Kidney tubule cell (primary cell): ENCODE measurements at regions not wholly inside any gene's neighbourhood (a gene's known extent, or its start where the extent isn't known, plus 50 kb on each side); places are given as distances from the start of the nearest gene placed in this dataset.
"Not testable (repeated sequence)": the region's sequence is repeated elsewhere in the genome, so short reads cannot be mapped to it uniquely, and the experiment has no call there.

Experiments
- DNase-seq: peaks from one replicate; pipeline ENCODE4 v3.0.0-alpha.2; 2018; ENCODE audit warnings: low spot score

DNA sequence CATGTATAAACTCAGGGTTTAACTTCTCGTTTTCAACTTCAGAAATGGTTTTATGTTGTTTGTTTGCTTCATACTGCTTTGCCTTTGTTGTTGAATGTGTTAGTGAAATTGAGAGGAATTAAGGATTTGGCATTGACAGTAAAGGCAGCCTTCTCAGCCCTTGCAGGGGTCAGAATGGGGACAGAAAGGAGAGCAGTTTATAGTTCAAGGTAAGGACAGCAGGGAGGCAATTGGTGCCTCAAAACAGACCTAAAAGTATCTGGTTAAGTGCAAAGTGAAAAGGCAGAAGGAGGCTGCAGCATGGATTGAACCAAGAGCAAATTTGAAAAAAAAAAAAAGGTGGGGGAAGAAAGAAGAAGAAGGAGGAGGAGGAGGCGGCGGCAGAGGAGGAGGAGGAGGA lies 835.0 kb upstream of the ADGRL3 start:
- DNase-seq, result no peak

DNA sequence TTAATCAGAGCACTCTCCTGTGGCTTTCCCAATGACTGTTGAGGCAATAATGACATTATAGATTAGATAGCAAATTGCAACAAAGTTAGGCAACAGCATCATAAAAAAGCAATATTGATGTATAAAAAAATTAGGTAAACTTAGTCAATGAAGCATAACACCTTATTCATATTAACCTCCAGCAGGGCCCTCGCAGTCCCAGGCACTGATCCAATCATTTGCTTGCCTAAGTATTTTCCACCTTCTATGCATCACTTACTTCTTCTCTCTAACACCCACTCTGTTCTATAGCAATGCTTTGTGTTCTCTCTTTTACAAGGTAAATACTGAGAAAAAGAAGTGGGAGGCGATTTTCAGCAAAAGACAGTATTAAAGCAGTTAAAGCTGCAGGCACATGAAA lies 833.5 kb upstream of the ADGRL3 start:
- DNase-seq, result no peak

DNA sequence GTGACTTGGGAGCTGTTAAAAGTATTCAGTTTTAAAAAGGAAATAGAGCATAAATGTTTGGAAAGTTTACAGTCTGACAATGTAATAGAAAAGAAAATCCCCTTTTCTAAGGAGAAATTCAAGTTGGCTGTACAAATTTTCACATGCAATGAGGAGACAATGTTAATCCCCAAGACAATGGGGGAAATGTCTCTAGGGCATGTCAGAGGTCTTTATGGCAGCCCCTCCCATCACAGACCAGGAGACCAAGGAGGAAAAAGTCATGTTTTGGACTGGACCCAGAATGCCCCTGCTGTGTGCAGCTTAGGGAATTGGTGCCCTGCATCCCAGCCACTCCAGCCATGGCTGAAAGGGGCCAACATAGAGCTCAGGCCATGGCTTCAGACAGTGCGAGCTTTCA lies 831.1 kb upstream of the ADGRL3 start:
- DNase-seq, result no peak

DNA sequence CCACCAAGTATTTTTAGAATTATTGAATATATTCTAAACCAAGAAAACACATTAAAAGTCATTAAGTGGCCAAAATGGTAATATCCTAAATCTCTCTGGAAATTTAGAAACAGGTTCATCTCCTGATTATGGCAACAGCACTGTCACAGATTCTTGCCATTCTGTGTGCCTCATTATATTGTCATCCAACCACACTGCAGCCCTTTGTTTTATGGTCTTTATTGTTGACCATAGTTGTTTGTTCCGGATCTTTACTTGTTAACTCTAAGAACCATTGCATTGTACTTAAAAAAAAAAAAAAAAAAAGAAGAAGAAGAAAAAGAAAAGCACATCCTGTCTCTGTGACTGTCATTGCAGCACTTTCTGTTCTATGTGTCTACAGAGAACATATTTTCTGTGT lies 822.1 kb upstream of the ADGRL3 start:
- DNase-seq, result no peak

DNA sequence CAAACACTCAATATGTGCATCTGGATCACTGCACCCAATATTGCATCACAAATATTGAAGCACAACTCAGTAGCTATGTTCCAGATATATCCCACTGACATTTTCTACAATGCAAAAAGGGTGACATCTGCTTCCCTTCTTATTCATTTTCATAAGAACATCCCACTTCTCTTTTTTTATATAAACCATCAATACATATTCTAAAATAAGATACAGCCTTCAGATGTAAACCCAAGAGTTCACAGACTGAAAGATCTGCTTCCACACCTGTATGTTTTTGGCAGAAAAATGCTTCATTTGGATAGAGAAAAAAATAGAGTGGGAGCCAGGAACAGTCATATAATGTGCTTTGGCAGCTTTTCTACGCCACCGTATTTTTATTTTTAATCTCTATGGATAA lies 815.6 kb upstream of the ADGRL3 start:
- DNase-seq, result no peak

- no peak for DNase-seq
Measured at GRCh38 chr4:60389633-60390032, 810.5 kb upstream of the ADGRL3 start.

DNA sequence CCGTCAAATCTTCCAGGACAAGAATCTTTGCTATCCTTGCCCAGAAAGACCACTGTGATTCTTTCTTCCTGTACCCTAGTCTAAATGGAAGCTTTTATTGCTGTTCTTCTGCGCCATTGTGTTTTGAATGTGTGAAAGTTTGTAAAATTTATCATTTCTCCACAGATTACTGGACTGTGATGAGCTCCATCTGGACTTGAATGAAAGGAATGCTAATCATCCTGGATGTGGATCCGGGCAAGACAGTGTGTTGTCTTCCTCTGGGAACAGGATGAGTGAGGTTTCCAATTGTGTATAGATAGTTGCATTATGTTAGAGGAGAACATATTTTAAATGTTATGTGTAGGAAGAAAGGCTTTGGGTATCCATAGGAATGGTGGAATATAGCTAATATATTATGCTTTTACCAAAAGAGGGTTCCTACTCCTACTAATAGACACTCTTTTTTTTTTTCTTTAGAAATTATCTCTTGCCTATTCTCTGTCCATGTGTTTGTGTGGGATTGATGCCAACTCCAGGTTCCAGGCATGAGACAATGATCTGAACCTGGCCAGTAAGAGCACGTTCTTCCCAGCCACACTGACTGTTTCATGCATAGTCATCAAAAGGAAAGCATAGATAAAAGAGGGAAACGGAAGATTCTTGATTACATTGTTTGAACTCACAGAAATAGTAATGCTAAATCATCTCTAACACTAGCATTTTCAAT lies 803.6 kb upstream of the ADGRL3 start:
- DNase-seq, result no peak

DNA sequence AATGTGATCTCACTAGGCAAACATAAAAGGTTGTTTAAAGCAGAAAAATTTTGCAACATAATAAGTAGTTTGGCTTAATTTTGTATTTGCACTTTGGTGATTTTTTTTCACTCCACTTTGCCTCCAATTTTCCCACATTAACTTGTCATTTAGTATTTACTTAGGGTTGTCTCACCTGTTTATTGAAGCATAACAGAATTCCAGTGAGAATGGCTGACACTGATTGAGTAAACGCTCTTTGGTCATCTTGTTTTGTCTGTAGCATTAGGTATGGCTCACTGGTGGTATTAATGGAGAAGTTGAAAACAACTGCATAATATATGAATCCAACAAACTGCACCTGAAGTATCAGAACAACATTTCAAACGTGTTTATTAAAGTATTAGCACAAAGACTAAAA lies 799.5 kb upstream of the ADGRL3 start:
- no peak for DNase-seq

DNA sequence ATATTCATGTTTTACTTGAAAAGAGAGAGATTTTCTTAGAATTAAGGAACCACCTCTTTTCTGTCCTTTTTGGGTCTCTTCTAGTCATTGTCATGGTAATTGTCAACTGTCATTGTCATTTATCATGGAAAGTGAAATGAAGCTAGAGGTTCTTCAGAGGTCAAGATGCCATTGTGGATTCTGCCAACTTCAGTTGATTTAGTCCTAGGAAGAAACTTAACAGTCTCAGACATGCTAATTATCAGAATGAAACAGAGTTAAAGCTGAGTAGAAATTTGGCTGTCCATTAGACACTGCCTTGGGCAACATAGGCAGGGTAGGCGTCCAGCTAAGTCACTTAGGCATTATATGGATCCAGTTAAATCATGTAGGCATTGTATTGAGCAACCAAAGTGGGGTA lies 796.1 kb upstream of the ADGRL3 start:
- no peak for DNase-seq

DNA sequence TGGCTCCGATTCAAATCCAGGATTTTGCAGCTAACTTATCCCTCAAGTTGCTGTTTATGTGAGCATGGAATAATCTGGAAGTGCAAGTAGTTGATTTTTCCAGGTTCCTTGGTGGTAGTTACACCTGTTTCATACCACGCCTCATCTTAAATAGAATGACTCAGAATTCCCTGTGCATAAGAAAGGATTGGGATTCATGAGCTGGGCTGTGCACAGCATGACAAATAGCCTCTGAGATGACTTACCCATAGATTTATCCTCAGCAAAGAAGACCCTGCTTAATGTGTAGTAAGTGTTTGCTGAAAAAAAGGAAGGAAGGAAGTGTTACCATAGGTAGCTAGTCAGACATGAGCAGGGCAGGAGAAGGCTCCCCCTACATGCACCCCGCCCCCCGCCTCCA lies 777.7 kb upstream of the ADGRL3 start:
- DNase-seq, result no peak

DNA sequence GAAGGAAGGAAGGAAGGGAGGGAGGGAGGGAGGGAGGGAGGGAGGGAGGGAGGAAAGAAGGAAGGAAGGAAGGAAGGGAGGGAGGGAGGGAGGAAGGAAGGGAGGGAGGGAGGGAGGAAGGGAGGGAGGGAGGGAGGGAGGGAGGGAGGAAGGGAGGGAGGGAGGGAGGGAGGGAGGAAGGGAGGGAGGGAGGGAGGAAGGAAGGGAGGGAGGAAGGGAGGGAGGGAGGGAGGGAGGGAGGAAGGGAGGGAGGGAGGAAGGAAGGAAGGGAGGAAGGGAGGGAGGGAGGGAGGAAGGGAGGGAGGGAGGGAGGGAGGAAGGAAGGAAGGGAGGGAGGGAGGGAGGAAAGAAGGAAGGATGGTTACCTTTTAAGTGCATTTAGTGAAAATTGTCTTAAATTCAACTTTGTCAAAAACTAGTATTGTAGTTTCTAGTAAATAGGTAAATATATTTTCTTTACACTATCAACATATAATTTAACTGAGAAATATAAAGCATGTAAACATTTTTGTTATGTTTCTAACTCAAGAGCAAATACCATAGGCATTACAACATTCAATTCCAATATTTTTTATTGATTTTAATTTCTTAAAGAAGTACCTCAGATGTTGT lies 776.4 kb upstream of the ADGRL3 start:
- DNase-seq, result not testable (repeated sequence)

GRCh38 chr4:60432911-60433310 lies 767.2 kb upstream of the ADGRL3 start:
- DNase-seq, result no peak

DNA sequence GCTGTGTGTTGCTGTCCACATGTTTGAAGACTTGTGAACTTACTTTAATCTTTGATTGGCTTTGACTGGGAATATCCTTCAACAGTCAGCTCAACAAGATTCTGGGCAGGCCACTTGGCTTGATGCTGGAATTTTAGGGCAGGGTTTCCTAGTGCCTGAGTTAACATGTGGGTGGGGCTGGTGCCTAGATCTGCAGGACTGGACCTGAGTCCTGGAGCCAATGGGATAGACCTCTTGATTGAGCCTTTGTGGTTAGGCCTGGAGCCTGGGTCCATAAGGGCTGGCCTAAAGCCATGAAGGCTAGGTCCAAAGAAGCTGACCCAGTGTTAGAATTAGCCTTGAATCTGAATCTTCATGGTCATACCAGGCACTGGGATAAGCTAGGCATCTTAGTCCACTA lies 757.1 kb upstream of the ADGRL3 start:
- DNase-seq, result no peak

GRCh38 chr4:60443796-60444195 lies 756.3 kb upstream of the ADGRL3 start:
- DNase-seq, result no peak

- no peak for DNase-seq
Measured at GRCh38 chr4:60450054-60450453, 750.1 kb upstream of the ADGRL3 start.

DNA sequence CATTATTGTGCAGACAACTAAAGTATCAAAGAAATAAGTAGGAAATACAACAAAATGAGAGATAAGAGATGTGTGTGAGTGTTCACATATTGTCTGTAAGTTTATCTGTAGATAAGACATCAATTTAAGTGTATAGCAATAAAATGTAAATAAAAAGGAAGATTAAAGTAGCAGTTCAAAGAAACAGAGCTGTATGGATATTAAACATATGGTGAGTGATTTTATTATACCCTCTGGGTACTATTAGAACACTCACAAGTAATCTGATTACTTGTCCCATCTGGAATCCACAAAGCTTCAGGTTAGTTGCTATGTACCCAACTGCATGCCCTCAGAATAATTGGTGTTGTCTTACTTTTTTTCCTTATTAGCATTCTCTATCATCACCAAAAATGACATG lies 747.9 kb upstream of the ADGRL3 start:
- DNase-seq, result no peak

DNA sequence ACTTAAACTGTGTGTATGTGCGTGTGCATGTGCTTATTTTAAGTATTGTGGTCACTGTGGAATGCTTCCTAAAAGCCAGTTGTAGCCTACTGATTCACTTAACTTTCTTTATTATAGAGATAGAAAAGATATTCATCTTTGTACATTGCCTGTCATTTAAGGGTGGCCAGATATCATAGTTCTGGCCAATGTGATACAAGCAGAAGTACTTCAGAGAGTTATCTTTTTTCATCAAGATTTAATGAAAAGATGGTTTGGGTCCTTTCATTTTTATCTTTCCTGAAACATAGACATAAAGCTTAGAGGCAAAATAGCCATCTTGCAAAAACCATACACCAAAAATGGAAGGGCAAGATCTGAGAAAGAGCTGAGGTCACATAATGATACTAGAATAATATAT lies 744.7 kb upstream of the ADGRL3 start:
- DNase-seq, result no peak

- no peak for DNase-seq
Measured at GRCh38 chr4:60461551-60461950, 738.6 kb upstream of the ADGRL3 start.

DNA sequence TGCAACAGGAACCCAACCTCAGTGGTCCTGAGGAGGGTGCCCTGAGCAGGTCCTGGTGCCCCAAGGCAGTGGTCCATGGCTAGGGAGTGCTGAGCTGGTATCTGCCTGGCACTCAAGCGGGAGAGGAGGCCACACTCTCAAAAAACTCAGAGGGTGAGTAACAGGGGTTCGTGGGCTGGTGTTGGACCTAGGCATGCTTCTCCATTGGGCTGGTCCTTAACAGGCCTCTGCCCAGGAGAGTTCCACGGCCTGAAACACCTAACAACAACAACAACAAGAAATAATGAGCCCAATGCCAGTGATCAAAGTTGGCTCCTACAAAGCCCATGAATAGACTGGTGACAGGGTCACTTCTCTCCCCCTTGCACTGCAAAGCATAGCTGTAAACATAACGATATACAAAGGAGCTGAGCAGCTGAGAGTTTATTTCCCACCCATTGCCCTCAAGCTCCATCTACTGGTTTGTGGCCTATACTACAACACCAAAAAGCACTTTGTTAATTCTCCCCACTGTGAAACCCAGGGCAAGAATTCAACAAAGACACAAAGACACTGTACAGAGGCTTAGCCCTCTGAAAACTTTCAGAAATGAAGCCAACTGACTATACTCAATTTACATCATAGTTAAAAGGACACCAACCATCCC lies 736.1 kb upstream of the ADGRL3 start:
- DNase-seq, result no peak

DNA sequence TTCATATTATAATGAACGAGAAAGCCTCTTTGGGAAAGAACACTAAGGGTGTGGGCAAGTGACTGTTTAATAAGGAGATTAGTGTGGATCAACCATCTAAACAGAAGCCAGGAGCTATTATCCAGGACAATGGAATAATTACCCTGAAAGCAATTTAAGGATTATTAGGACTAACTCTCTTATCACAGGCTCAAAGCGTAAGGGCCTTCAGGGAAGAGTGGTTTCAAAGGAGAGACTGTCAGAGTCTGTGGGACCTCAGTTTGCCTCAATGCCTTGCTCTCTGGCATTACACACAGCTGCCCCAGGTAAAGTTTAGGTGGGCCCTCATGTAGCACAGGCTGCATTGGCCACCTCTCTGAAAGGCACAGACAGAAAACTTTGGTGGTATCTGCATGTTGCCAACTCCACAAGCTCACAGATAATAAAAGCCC lies 717.2 kb upstream of the ADGRL3 start:
- DNase-seq, result no peak

DNA sequence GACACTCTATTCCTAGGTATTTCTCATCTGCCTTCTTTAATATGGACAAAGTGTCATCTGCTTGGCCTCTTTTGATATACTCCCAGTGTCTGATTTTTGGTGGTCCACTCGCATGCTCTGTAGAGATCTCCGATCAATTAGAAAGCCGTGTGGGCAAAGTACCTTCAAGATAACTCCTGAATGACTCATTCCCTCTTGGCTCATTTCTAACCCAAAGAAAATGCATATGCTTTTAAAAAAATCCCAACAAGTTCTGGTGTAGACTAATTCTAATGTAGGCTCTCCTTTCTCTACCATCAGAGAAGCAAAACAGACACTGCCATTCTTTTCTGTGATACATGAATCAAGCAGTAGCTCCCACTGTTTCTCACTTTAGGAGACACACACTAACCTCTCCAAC lies 714.9 kb upstream of the ADGRL3 start:
- DNase-seq, result no peak

GRCh38 chr4:60487118-60487761 lies 712.9 kb upstream of the ADGRL3 start:
- DNase-seq, result not testable (repeated sequence)

- DNase-seq, result no peak
Measured at GRCh38 chr4:60500810-60501209, 699.3 kb upstream of the ADGRL3 start.
